DOHH2 (cell line): ENCODE measurements at regions not wholly inside any gene's neighbourhood (a gene's known extent, or its start where the extent isn't known, plus 50 kb on each side); places are given as distances from the start of the nearest gene placed in this dataset.

ENCODE experiments used
- EZH2phosphoT487 ChIP-seq: fragments of 200-600 bp; sonication (generic); IDR thresholded peaks from 2 replicates; pipeline ENCODE4 v1.6.1; 2017; ENCODE audit warnings: borderline replicate concordance, mild to moderate bottlenecking, antibody characterized with exemption, low read length, moderate library complexity, mixed read lengths
- TF ChIP-seq, protein P1 (sequence below): fragments of 200-600 bp; sonication (generic); IDR thresholded peaks from one replicate; pipeline ENCODE4 v1.5.1; 2014; ENCODE audit warnings: antibody characterized with exemption, mild to moderate bottlenecking, low read depth, low read length; ENCODE audit not compliant: poor library complexity, severe bottlenecking

DNA sequence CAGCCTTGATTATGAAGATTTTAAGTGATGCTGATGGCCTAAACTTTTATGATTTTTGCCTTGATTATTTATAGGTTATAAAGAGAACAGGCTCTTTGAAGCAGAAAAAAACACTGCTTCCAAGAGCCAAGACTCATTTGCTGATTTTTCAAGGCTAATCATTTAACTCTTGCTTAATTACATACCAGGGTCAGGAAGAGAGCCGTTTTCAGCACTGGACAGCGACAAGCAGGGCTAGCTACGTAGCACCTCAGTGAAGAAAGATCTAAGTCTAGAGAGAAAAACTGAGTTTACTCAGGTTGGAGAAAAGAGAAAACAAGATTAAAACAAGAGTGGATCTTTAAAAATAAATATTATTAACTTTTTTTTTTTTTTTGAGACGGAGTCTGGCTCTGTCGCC lies 615.4 kb upstream of the B3GAT1 start:
- TF ChIP-seq, protein P1, sequence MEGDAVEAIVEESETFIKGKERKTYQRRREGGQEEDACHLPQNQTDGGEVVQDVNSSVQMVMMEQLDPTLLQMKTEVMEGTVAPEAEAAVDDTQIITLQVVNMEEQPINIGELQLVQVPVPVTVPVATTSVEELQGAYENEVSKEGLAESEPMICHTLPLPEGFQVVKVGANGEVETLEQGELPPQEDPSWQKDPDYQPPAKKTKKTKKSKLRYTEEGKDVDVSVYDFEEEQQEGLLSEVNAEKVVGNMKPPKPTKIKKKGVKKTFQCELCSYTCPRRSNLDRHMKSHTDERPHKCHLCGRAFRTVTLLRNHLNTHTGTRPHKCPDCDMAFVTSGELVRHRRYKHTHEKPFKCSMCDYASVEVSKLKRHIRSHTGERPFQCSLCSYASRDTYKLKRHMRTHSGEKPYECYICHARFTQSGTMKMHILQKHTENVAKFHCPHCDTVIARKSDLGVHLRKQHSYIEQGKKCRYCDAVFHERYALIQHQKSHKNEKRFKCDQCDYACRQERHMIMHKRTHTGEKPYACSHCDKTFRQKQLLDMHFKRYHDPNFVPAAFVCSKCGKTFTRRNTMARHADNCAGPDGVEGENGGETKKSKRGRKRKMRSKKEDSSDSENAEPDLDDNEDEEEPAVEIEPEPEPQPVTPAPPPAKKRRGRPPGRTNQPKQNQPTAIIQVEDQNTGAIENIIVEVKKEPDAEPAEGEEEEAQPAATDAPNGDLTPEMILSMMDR = no peak
- no peak for TF ChIP-seq EZH2phosphoT487
